SK-N-SH (cell line): ENCODE measurements at regions not wholly inside any gene's neighbourhood (a gene's known extent, or its start where the extent isn't known, plus 50 kb on each side); places are given as distances from the start of the nearest gene placed in this dataset.

ENCODE experiments used
- CTCF ChIA-PET: fragments of 300-600, 350-600 bp; formaldehyde crosslinking; extraction: SDS; loops from one replicate; lab custom pipeline; 2021; lab: Yijun Ruan, JAX
- POLR2A ChIA-PET: fragments of 350-600 bp; sonication (Branson Sonifier 250); formaldehyde crosslinking; extraction: SDS; loops from one replicate; lab custom pipeline; 2020; ENCODE audit warnings: antibody characterized with exemption, inconsistent platforms; lab: Yijun Ruan, JAX
- DNase-seq: peaks from one replicate; pipeline ENCODE4 v3.0.0; 2012
- H2AFZ ChIP-seq: fragments of 200-600 bp; sonication (generic); 2 replicates; pipeline ENCODE4 v1.8.1; 2016; ENCODE audit warnings: antibody characterized with exemption, mild to moderate bottlenecking, low read depth
- H3F3A ChIP-seq: fragments of 200-600 bp; sonication (generic); replicated peaks from 2 replicates; pipeline ENCODE3; 2016; ENCODE audit warnings: antibody characterized with exemption, mild to moderate bottlenecking; ENCODE audit not compliant: insufficient read depth
- H3K27ac ChIP-seq, 2 experiments: fragments of 200-500 bp in 1 of 2; fragments of 200-600 bp in 1 of 2; sonication (Bioruptor generic) in 1 of 2; sonication (generic), shearing (Covaris generic) in 1 of 2; 2 replicates each; pipeline versions ENCODE4 v1.5.1 to v1.6.1; 2014 to 2016; ENCODE audit warnings: low read depth in 2 of 2, inconsistent platforms in 1 of 2, low read length in 1 of 2, mild to moderate bottlenecking in 1 of 2, mixed read lengths in 1 of 2
- H3K27me3 ChIP-seq: fragments of 200-600 bp; sonication (generic), shearing (Covaris generic); 2 replicates; pipeline ENCODE4 v1.6.1; 2016; ENCODE audit warnings: mixed run types; ENCODE audit not compliant: insufficient read depth
- H3K36me3 ChIP-seq, 2 experiments: fragments of 200-500 bp in 1 of 2; fragments of 200-600 bp in 1 of 2; sonication (Bioruptor generic) in 1 of 2; sonication (generic) in 1 of 2; replicated peaks in 1 of 2; 2 replicates each; pipeline versions ENCODE3 to v1.5.1; 2014 to 2016; ENCODE audit warnings: low read length in 1 of 2, mild to moderate bottlenecking in 1 of 2; ENCODE audit not compliant: insufficient read depth in 2 of 2, control insufficient read depth in 1 of 2
- H3K4me1 ChIP-seq, 2 experiments: fragments of 200-500 bp in 1 of 2; fragments of 200-600 bp in 1 of 2; sonication (Bioruptor generic) in 1 of 2; sonication (generic), shearing (Covaris generic) in 1 of 2; 2 replicates each; pipeline versions ENCODE4 v1.5.1 to v1.6.1; 2014 to 2016; ENCODE audit warnings: low read depth in 1 of 2, low read length in 1 of 2, mixed run types in 1 of 2; ENCODE audit not compliant: insufficient read depth in 2 of 2, control insufficient read depth in 1 of 2
- H3K4me2 ChIP-seq: fragments of 200-600 bp; sonication (generic), shearing (Covaris generic); 2 replicates; pipeline ENCODE4 v1.6.1; 2017; ENCODE audit warnings: mixed run types
- H3K4me3 ChIP-seq, 2 experiments: fragments of 200-500 bp in 1 of 2; fragments of 200-600 bp in 1 of 2; sonication (Bioruptor generic) in 1 of 2; sonication (generic), shearing (Covaris generic) in 1 of 2; 2 replicates each; pipeline versions ENCODE4 v1.5.1 to v1.8.1; 2014 to 2016; ENCODE audit warnings: low read depth in 2 of 2, inconsistent platforms in 1 of 2, low read length in 1 of 2, mild to moderate bottlenecking in 1 of 2, mixed read lengths in 1 of 2, moderate library complexity in 1 of 2
- H3K79me2 ChIP-seq: fragments of 200-600 bp; sonication (generic); 2 replicates; pipeline ENCODE4 v1.8.1; 2017; ENCODE audit warnings: mild to moderate bottlenecking; ENCODE audit not compliant: insufficient read depth
- H3K9ac ChIP-seq: fragments of 200-600 bp; sonication (generic); 2 replicates; pipeline ENCODE4 v1.6.1; 2017; ENCODE audit warnings: mixed run types
- H3K9me2 ChIP-seq: fragments of 200-600 bp; sonication (generic); 2 replicates; pipeline ENCODE4 v1.6.1; 2017; ENCODE audit warnings: mixed run types
- H3K9me3 ChIP-seq: fragments of 200-600 bp; sonication (generic); 2 replicates; pipeline ENCODE4 v1.6.1; 2017; ENCODE audit warnings: mixed run types, mild to moderate bottlenecking, moderate library complexity
- H4K20me1 ChIP-seq: fragments of 200-600 bp; sonication (generic); 2 replicates; pipeline ENCODE4 v1.6.1; 2017; ENCODE audit warnings: mild to moderate bottlenecking, mixed run types; ENCODE audit not compliant: insufficient read depth
- EP300 ChIP-seq, 2 experiments: IDR thresholded peaks; 2 replicates each; pipeline versions ENCODE4 v1.4.0 to v1.6.1; 2012; ENCODE audit warnings: borderline replicate concordance in 1 of 2, low read depth in 1 of 2, low read length in 1 of 2
- EZH2phosphoT487 ChIP-seq: fragments of 200-600 bp; sonication (generic); IDR thresholded peaks from 2 replicates; pipeline ENCODE4 v1.6.1; 2017; ENCODE audit warnings: low read depth, mixed run types, mild to moderate bottlenecking, antibody characterized with exemption, moderate library complexity, borderline replicate concordance
- FOSL2 ChIP-seq: IDR thresholded peaks from 2 replicates; pipeline ENCODE4 v1.4.0; 2012; ENCODE audit warnings: low read depth, mild to moderate bottlenecking, moderate library complexity, borderline replicate concordance
- FOXJ3 ChIP-seq: sonication (generic); formaldehyde crosslinking; IDR thresholded peaks from 2 replicates; pipeline ENCODE4 v1.5.1; 2020; ENCODE audit warnings: mild to moderate bottlenecking, missing genetic modification reagents
- FOXM1 ChIP-seq: IDR thresholded peaks from 2 replicates; pipeline ENCODE4 v1.4.0; 2012; ENCODE audit warnings: low read depth, mild to moderate bottlenecking
- GABPA ChIP-seq: IDR thresholded peaks from 2 replicates; pipeline ENCODE4 v1.4.0; 2012; ENCODE audit warnings: low read depth, mild to moderate bottlenecking
- GATA2 ChIP-seq: sonication (generic); formaldehyde crosslinking; IDR thresholded peaks from 2 replicates; pipeline ENCODE4 v1.5.0; 2020; ENCODE audit warnings: mild to moderate bottlenecking, missing genetic modification reagents
- JUND ChIP-seq: IDR thresholded peaks from 2 replicates; pipeline ENCODE4 v1.4.0; 2012
- MEF2A ChIP-seq: IDR thresholded peaks from 2 replicates; pipeline ENCODE4 v1.4.0; 2012; ENCODE audit warnings: low read depth, borderline replicate concordance
- RAD21 ChIP-seq: IDR thresholded peaks from 2 replicates; pipeline ENCODE4 v1.6.1; 2012; ENCODE audit warnings: mild to moderate bottlenecking, low read length
- RXRA ChIP-seq: IDR thresholded peaks from 2 replicates; pipeline ENCODE4 v1.4.0; 2012; ENCODE audit warnings: low read depth, mild to moderate bottlenecking, borderline replicate concordance
- SMC3 ChIP-seq: IDR thresholded peaks from 2 replicates; pipeline ENCODE4 v1.6.1; 2012; ENCODE audit warnings: low read depth, low read length, improper control_type of control experiment
- TAF1 ChIP-seq: IDR thresholded peaks from 2 replicates; pipeline ENCODE4 v1.6.1; 2012; ENCODE audit warnings: low read depth, mild to moderate bottlenecking, low read length, moderate library complexity, borderline replicate concordance
- TCF12 ChIP-seq: IDR thresholded peaks from 2 replicates; pipeline ENCODE4 v1.4.0; 2012
- USF1 ChIP-seq: IDR thresholded peaks from 2 replicates; pipeline ENCODE4 v1.4.0; 2012; ENCODE audit warnings: low read depth, borderline replicate concordance
- USF2 ChIP-seq: fragments of 150-350 bp; IDR thresholded peaks from 2 replicates; pipeline ENCODE4 v1.6.1; 2017; ENCODE audit warnings: antibody characterized with exemption, low read length, low read depth, borderline replicate concordance
- YY1 ChIP-seq: IDR thresholded peaks from 2 replicates; pipeline ENCODE4 v1.4.0; 2012; ENCODE audit warnings: low read depth, mild to moderate bottlenecking
- ZBTB33 ChIP-seq: IDR thresholded peaks from 2 replicates; pipeline ENCODE4 v1.4.0; 2012; ENCODE audit warnings: low read depth, borderline replicate concordance
- WGBS: methylation state at CpG from one replicate; pipeline ENCODE4 v1.1.6; 2017; ENCODE audit warnings: low lambda C conversion rate; 5-methylcytosine and 5-hydroxymethylcytosine counted together

- no peak overlapping the region for H3K4me3 ChIP-seq
- no peaks in the 10 kb centered on the region for H4K20me1 ChIP-seq
- ChIA-PET POLR2A (no interaction called here), CTCF (no interaction called here)
- no peak overlapping the region for H2AFZ ChIP-seq
- H3K4me1 ChIP-seq = no peaks in the 10 kb centered on the region
- H3K27me3 ChIP-seq = no peaks in the 10 kb centered on the region
- H3K9me2 ChIP-seq = no peaks in the 10 kb centered on the region
- no peaks in the 10 kb centered on the region for H3K36me3 ChIP-seq
- WGBS = 55% methylated on average over 4 of the region's 4 CpGs
- H3F3A ChIP-seq = no peaks in the 10 kb centered on the region
- no peak for DNase-seq
- H3K27ac ChIP-seq = no peak overlapping the region
- H3K9me3 ChIP-seq = no peaks in the 10 kb centered on the region
- no peaks in the 10 kb centered on the region for H3K79me2 ChIP-seq
- TF ChIP-seq USF1 (no peak), ZBTB33 (no peak), USF2 (no peak), FOXM1 (no peak), GABPA (no peak), GATA2 (no peak), RXRA (no peak), FOXJ3 (no peak), EP300 (IDR thresholded peaks at IDR 0.05; ENCODE audit: borderline replicate concordance in 1 of 2, low read depth in 1 of 2, low read length in 1 of 2) (no peak), SMC3 (no peak), RAD21 (no peak), YY1 (no peak), MEF2A (no peak), TAF1 (no peak), JUND (no peak), FOSL2 (no peak), EZH2phosphoT487 (no peak), TCF12 (no peak)
- no peak overlapping the region for H3K9ac ChIP-seq
- H3K4me2 ChIP-seq = no peak overlapping the region
Measured at GRCh38 chr4:126738527-126738923, 894.2 kb upstream of the INTU start.
